A549 (cell line): ENCODE measurements at regions not wholly inside any gene's neighbourhood (a gene's known extent, or its start where the extent isn't known, plus 50 kb on each side); places are given as distances from the start of the nearest gene placed in this dataset.

Source experiments
- ATAC-seq, 2 experiments: fragments of 200-7000 bp in 1 of 2; fragments of >200 bp in 1 of 2; cut with Nextera tagmentation in 1 of 2; cut with Tn5 transposase in 1 of 2; 3 replicates each; pipeline versions ENCODE4 v1.8.0 to v1.9.1; 2018 to 2020; ENCODE audit warnings: mild to moderate bottlenecking in 1 of 2, moderate library complexity in 1 of 2
- CTCF ChIA-PET: fragments of 300-600 bp; sonication (Branson Sonifier 250); formaldehyde crosslinking; extraction: SDS; loops from one replicate; lab custom pipeline; 2021; ENCODE audit warnings: antibody characterized with exemption, inconsistent platforms; lab: Yijun Ruan, JAX
- POLR2A ChIA-PET: fragments of 350-600 bp; formaldehyde crosslinking; extraction: SDS; loops from one replicate; lab custom pipeline; 2021; ENCODE audit warnings: antibody characterized with exemption, inconsistent platforms; lab: Yijun Ruan, JAX
- DNase-seq, 2 experiments: peaks; one replicate each; pipeline versions ENCODE4 v3.0.0 to v3.0.0-alpha.2; 2011 to 2016; ENCODE audit warnings: low read depth in 1 of 2, low spot score in 1 of 2
- FAIRE-seq: peaks from 2 replicates; lab custom pipeline; 2011; peaks lifted over from hg19 to GRCh38; lab: Jason Lieb, UNC
- H3K27ac ChIP-seq, 2 experiments: fragments of >200 bp; sonication (Bioruptor Twin); formaldehyde crosslinking; 3 replicates each; pipeline ENCODE4 v1.5.1; 2016 to 2017
- H3K4me1 ChIP-seq: fragments of >200 bp; sonication (Bioruptor Twin); formaldehyde crosslinking; 3 replicates; pipeline ENCODE4 v1.6.1; 2016
- H3K4me2 ChIP-seq: fragments of >200 bp; sonication (Bioruptor Twin); formaldehyde crosslinking; 3 replicates; pipeline ENCODE4 v1.6.1; 2016
- H3K4me3 ChIP-seq: fragments of >200 bp; sonication (Bioruptor Twin); formaldehyde crosslinking; 3 replicates; pipeline ENCODE4 v1.5.1; 2016
- H3K9me3 ChIP-seq: fragments of >200 bp; sonication (Bioruptor Twin); formaldehyde crosslinking; 3 replicates; pipeline ENCODE4 v1.6.1; 2016
- BHLHE40 ChIP-seq: IDR thresholded peaks from 2 replicates; pipeline ENCODE4 v1.6.1; 2012; ENCODE audit warnings: low read depth, low read length, inconsistent platforms
- CHD2 ChIP-seq: fragments of 150-350 bp; IDR thresholded peaks from 2 replicates; pipeline ENCODE4 v1.6.1; 2014; ENCODE audit warnings: low read length; ENCODE audit not compliant: partially characterized antibody
- FOXS1 ChIP-seq: fragments of 250-450 bp; sonication (Bioruptor Pico); IDR thresholded peaks from 2 replicates; pipeline ENCODE4 v1.5.0; 2020; ENCODE audit warnings: mild to moderate bottlenecking, moderate library complexity
- HOXA7 ChIP-seq: fragments of 250-450 bp; sonication (Bioruptor Pico); IDR thresholded peaks from 2 replicates; pipeline ENCODE4 v1.5.0; 2020; ENCODE audit warnings: mild to moderate bottlenecking, moderate library complexity
- HOXB5 ChIP-seq: fragments of 250-450 bp; sonication (Bioruptor Pico); IDR thresholded peaks from 2 replicates; pipeline ENCODE4 v1.5.0; 2020; ENCODE audit warnings: mild to moderate bottlenecking, moderate library complexity
- JUNB ChIP-seq: fragments of >200 bp; sonication (Bioruptor Twin); formaldehyde crosslinking; IDR thresholded peaks from 2 replicates; pipeline ENCODE4 v1.6.1; 2016
- MAFK ChIP-seq: fragments of 450-650 bp; IDR thresholded peaks from 2 replicates; pipeline ENCODE4 v1.6.1; 2014; ENCODE audit not compliant: partially characterized antibody
- NR3C1 ChIP-seq: fragments of >200 bp; sonication (Bioruptor Twin); formaldehyde crosslinking; IDR thresholded peaks from 3 replicates; pipeline ENCODE4 v1.6.1; 2017
- RAD21 ChIP-seq, 2 experiments: fragments of >200 bp in 1 of 2; sonication (Bioruptor Twin) in 1 of 2; formaldehyde crosslinking in 1 of 2; IDR thresholded peaks in 1 of 2; conservative IDR thresholded peaks in 1 of 2; 2 replicates in 1 of 2; 3 replicates in 1 of 2; pipeline ENCODE4 v1.6.1; 2012 to 2018; ENCODE audit warnings: inconsistent platforms in 1 of 2
- RNF2 ChIP-seq: fragments of 200-600 bp; sonication (generic); IDR thresholded peaks from 2 replicates; pipeline ENCODE4 v1.6.1; 2016; ENCODE audit warnings: low read depth, mild to moderate bottlenecking, antibody characterized with exemption, moderate library complexity, borderline replicate concordance
- SMC3 ChIP-seq: fragments of >200 bp; sonication (Bioruptor Twin); formaldehyde crosslinking; IDR thresholded peaks from 3 replicates; pipeline ENCODE4 v1.6.1; 2018; ENCODE audit warnings: inconsistent platforms
- TP53 ChIP-seq: fragments of 250-450 bp; sonication (Bioruptor Pico); IDR thresholded peaks from 2 replicates; pipeline ENCODE4 v1.5.0; 2021; ENCODE audit warnings: mild to moderate bottlenecking, moderate library complexity
- ZFP36 ChIP-seq: fragments of 450-650 bp; IDR thresholded peaks from 2 replicates; pipeline ENCODE4 v1.6.1; 2014; ENCODE audit warnings: borderline replicate concordance; ENCODE audit not compliant: partially characterized antibody
- WGBS: methylation state at CpG from one replicate; pipeline ENCODE4 v1.1.6; 2017; ENCODE audit errors: missing lambda C conversion rate; 5-methylcytosine and 5-hydroxymethylcytosine counted together
- TF ChIP-seq, protein P1 (sequence below): fragments of 250-450 bp; sonication (Bioruptor Pico); IDR thresholded peaks from 2 replicates; pipeline ENCODE4 v1.5.0; 2020; ENCODE audit warnings: low read depth, mild to moderate bottlenecking, moderate library complexity

DNA sequence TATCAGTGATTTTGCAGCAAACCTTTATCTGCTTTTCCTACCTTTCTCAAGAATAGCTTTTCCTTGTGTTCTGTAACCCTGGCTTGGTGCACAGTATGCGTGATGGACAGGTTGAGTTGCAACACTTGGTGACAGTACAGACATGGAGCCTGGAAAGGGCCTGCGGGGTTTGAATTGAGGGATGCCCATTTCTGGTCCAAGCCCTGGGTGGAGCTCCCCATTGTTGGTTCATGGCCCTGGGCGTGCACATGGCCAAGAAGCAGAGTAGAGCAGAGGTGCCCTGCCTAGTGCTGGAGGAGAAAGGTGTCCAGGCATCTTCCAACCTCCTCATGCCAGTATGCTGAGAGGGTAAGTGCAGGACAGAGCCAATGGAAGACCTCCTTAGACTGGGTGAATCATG, 106.6 kb upstream of the MKLN1 start:
- peaks cover 33% of the 10 kb centered on the region for H3K4me1 ChIP-seq
- CTCF ChIA-PET: interaction anchor here (1.5 kb wide), 1 partner anchor 14 kb away, joined by 6 read pairs; no protein-coding TSS in a partner anchor

DNA sequence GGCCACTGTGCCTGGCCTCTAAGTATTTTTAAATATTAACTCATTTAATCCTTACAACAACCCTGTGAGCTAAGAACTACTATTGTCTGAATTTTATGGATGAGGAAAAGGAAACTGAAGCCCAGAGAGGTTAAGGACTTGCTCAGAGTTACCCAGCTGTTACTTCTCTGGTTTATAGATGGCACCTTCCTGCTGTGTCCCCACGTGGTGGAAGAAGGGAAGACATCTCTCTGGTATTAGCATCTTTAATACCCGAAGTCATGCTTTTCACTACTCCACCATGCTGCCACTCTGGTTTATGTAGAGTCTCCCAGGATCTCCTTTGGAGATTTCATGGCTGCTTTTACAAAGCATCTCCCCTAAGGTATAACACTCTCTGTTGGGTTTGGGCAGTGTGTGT, 105.5 kb upstream of the MKLN1 start:
- no peak for DNase-seq
- Histone ChIP-seq H3K9me3 (peaks cover 4% of the 10 kb centered on the region; the same call in 1 of the 3 replicates), H3K4me1 (peaks cover 43% of the 10 kb centered on the region), H3K27ac (peak overlapping the region; percentile 30 to 44; a peak in 4 of 6 replicates), H3K4me2 (no peak overlapping the region), H3K4me3 (no peak overlapping the region)
- no peak for ATAC-seq
- no peak for FAIRE-seq
- ChIA-PET POLR2A (no interaction called here), CTCF (interaction anchor here (0.8 to 1.5 kb wide), 2 partner anchors 15 to 241 kb away, joined by 3 to 6 read pairs; no protein-coding TSS in a partner anchor)
- 58% methylated on average over 2 of the region's 2 CpGs for WGBS
- TF ChIP-seq MAFK (no peak), RNF2 (no peak), RAD21 (conservative IDR thresholded peaks at IDR 0.05 in 1 of 2, IDR thresholded peaks at IDR 0.05 in 1 of 2) (peak in 1 of 2 experiments; percentile 19; a peak in 1 of 5 replicates), ZFP36 (no peak), JUNB (no peak), BHLHE40 (no peak)

More for the DNA sequence above, 106.6 kb upstream of the MKLN1 start:
- H3K27ac ChIP-seq: peak overlapping the region in 1 of 2 experiments; percentile 8; a peak in 1 of 6 replicates
- ATAC-seq: no peak
- no peaks in the 10 kb centered on the region for H3K9me3 ChIP-seq
- POLR2A ChIA-PET: no interaction called here
- no peak overlapping the region for H3K4me2 ChIP-seq
- DNase-seq: no peak
- 88% methylated on average over 3 of the region's 3 CpGs for WGBS
- FAIRE-seq: no peak
- TF ChIP-seq TP53 (CRISPR knock-in tag) (no peak), SMC3 (no peak), HOXA7 (no peak)
- TF ChIP-seq, protein P1, sequence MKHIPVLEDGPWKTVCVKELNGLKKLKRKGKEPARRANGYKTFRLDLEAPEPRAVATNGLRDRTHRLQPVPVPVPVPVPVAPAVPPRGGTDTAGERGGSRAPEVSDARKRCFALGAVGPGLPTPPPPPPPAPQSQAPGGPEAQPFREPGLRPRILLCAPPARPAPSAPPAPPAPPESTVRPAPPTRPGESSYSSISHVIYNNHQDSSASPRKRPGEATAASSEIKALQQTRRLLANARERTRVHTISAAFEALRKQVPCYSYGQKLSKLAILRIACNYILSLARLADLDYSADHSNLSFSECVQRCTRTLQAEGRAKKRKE: no peak
- H3K4me3 ChIP-seq: no peak overlapping the region

DNA sequence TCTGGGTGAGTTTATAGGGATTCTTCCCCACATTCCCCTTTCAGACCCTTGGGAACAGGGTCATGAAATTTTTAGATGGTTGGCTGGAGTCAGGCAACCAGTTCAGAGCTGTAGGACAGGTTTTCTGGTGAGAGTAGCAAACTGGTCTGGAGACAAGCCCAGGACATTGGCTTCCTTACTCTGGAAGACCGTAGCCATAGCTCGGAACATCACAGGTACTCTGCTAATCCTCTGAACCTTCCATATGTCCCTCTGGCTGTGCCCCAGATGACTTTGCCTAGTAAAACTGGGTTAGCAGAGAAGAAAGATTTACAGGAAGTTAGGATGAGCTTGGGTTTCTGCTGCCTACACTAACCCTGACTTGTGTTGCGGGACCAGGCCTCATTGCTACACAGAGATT, 104.5 kb upstream of the MKLN1 start:
- DNase-seq (no peak), ATAC-seq (no peak), FAIRE-seq (no peak)
- H3K4me1 ChIP-seq: peaks cover 50% of the 10 kb centered on the region
- CTCF ChIA-PET: interaction anchor here (0.7 to 2.1 kb wide), 3 partner anchors 28 to 122 kb away, joined by 3 to 5 read pairs (median 5); no protein-coding TSS in a partner anchor
- H3K9me3 ChIP-seq: peaks cover 4% of the 10 kb centered on the region; the same call in 1 of the 3 replicates
- 98% methylated on average over 3 of the region's 3 CpGs for WGBS
- TF ChIP-seq CHD2: no peak
- no peak overlapping the region for H3K4me2 ChIP-seq
- POLR2A ChIA-PET: no interaction called here
- H3K27ac ChIP-seq: peak overlapping the region; percentile 96 to 97; a peak in 5 of 6 replicates
- H3K4me3 ChIP-seq: no peak overlapping the region

DNA sequence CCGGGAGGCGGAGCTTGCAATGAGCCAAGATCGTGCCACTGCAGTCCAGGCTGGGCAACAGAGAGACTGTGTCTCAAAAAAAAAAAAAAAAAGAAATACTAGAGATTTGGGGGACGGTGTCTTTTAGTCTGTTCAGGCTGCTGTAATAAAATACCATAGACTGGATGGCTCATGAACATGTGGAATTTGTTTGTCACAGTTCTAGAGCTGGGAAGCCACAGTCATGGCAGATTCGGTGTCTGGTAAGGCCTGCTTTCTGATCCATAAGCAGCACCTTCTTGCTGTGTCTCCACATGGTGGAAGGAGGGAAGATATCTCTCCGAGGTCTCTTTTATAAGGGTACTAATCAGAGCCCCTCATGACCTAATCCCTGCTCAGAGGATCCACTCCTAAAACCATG, 102.7 kb upstream of the MKLN1 start:
- WGBS: 88% methylated on average over 6 of the region's 6 CpGs
- Histone ChIP-seq H3K27ac (peak overlapping the region; percentile 96 to 97), H3K4me3 (no peak overlapping the region), H3K4me1 (peaks cover 46% of the 10 kb centered on the region), H3K4me2 (peak overlapping the region; percentile 74), H3K9me3 (peaks cover 4% of the 10 kb centered on the region; the same call in 1 of the 3 replicates)
- ATAC-seq: peak in 1 of 2 experiments; percentile 12; a peak in 3 of 6 replicates
- ChIA-PET POLR2A (no interaction called here), CTCF (interaction anchor here (1.2 to 2.1 kb wide), 2 partner anchors 13 to 30 kb away, joined by 3 to 5 read pairs; no protein-coding TSS in a partner anchor)
- no peak for FAIRE-seq
- no peak for TF ChIP-seq FOXS1
- TF ChIP-seq ZFP36: no peak
- TF ChIP-seq, protein P1: peak; percentile 36; the same call in 1 of the 2 replicates
- TF ChIP-seq NR3C1: no peak
- TF ChIP-seq HOXB5: 0 out of 2 replicates have a peak, but pooled peaks have one; percentile 24
- no peak for DNase-seq
